ENCODE measurements at regions not wholly inside any gene's neighbourhood (a gene's known extent, or its start where the extent isn't known, plus 50 kb on each side); places are given as distances from the start of the nearest gene placed in this dataset.
"Not testable (repeated sequence)": the region's sequence is repeated elsewhere in the genome, so short reads cannot be mapped to it uniquely, and the experiment has no call there.

DNA sequence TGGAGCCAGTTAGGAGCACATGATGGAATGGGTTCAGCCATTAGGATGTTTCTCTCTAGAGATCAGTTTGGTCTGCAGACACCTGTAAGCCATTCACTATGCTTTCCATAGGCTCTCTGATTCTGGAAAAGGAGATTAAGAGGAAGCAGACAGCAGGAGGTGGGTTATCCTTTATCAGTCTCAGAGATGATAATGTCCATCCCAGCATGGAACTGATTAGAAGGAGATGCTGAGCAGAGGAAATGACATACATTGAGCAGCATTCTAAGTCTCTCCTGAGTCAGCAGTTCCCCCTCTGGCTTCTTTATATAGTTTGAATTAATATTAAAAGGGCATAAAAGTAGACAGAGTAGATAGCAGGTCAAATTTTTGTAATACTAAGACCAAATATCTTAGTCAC, 591.1 kb downstream of the GBE1 start:
- no peak for DNase-seq

DNA sequence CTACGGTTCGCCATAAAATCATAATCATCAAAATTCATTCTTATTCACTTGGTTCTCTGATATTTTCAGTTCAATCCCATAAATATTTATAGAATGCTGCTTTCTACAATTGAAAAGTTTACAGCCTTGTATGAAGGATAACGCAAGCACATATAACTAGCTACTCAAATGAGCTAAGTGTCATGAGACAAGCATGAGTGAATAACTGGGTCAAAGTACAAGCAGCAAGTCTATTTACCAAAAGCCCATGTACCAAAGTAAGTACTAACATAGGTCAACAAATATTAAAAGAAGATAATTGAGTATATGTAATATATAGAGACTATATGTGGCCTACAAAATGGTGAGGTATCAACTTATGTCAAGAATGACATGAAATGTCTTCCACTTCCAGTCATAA, 596.6 kb downstream of the GBE1 start:
- DNase-seq = no peak

DNA sequence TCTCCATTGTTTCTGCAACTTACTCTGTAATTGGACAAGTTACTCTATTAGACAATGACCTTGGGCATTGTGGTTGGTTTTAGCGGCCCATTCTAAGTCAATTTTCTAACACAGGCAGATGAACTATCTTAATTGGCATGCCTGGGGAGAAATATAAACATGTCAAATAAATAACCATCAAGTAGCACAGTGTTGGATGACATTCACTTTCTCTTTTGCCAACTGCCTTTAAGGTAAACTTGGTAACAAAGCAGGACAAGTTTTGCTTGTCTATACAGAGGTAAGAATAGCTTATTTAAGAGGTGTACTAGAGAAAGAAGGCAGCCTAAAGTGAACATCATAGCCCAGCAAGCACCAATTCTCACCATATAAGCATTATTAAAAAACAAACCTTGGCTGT, 599.6 kb downstream of the GBE1 start:
- no peak for DNase-seq

DNA sequence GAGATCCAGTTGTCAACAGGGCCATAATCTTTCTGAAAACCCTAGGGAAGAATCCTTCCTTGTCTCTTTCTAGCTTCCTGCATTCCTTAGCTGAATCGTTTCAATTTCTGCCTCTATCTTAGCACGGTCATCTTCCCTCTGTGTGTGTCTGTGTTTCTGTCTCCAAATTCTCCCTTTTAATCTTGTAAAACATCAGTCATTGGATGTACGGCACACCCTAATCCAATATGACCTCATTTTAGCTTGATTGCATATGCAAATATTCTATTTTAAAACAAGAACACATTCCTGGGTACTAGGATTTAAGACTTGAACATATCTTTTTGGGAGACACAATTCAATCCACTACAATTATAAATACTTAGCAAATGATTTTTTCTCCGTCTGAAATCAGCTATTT, 600.3 kb downstream of the GBE1 start:
- no peak for DNase-seq

DNA sequence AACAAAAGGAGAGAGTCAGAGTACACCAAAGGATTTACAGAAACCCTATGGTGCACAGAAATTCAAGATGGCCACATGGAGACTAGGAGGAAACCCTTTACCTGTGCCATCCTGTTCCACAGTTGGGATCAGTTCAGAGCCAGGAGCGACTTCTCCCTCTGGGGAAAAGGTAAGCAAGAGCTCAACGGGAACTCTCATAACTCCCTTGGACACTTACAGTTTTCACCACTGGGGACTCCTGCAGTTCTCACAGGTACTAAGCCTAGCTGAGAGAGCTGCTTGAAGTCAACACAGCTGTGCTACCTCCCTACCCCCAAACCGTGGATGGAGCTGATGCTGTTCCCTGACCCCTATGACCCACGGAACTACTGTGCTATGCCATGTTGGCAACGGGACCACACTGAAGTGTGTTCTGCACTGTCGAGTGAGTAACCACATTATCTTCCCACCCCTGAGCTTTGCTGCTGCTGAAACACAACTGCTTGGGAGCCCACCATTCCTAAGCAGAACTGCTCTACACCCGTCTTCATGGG, 606.8 kb downstream of the GBE1 start:
- DNase-seq = no peak

DNA sequence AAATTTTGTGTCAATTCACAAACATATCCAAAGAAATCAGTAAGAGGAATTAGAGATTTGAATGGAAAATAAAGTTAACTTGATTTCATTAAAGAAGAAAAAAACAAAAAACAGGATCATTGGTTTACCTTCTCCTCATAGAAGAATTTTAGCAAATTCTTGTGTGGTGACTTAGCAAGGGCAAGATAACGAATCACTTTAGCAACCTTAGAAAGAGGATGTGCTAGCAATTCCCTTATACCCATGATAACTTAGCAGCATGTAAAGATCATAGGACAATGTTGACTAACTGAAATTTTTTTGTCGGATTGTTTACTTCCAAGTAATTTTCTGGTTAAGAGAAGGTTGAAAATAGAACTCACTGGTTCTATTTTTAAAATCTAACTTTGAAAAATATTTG, 609.3 kb downstream of the GBE1 start:
- DNase-seq = no peak

DNA sequence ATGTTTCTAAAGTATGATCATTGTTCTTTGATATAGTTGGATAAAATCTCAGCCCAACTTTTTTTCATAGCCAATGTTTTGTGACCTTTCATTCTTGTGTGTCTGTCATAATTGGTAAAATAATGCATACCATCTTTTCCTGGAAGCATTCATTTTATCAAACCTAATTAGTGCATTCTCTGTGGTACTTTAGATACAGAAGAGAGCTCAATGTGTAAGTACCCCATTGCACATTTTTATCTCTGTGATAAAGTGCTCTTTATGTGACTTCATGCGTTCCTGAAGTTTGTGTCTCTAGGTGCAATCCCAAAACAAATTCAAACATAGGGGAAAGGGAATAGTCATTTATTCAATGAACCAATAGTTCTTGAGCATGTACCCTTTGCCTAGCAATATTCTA, 628.5 kb downstream of the GBE1 start:
- no peak for DNase-seq

DNA sequence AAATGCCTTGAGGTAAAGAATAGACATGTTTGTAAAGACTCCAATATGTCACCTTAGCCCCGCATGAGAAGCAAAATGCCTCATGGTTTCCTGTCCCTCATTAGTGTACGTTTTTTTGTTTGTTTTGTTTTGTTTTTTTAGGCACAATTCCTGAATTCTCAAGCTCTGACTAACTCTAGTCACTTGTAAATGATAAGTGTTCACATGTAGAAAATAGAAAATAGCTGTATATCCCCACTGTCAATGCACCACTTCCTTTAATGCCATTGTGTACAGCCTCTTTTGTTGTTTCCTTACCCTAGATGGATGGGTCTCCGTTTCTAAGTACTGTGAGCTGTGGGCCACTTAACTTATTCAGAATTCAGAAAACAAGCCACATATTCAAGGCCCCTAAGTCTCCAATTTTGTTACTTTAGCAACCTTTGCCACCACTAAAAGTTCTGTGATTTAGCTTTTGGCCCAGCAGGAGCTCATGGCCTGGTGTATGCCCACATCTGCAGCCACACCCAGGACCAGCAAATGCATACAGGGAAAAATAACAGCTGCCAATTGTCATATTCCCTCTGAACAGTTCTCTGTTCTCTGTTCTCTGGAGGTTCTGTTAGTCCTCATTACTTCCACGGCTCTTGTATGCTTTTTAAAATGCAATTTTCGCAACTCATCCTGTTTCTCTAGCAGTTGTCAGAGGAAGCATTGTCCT, 655.5 kb downstream of the GBE1 start:
- DNase-seq = no peak

DNA sequence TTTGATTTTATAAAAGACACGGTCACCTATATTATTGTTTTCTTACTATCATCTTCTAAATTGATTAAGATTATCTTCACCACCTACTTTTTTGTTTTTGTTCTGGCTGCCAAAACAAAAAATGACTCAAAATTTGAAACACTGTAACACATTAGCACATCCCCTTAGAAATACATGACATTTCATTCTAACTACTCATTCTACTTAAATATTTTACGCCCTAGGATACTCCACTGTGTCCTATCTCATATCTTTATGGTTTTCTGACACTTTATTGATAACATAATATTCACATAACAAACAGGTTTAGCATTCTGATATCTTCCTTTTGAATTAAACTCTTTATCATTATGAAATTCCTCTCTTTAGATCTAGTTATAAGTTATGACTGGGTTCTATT, 656.2 kb downstream of the GBE1 start:
- no peak for DNase-seq

DNA sequence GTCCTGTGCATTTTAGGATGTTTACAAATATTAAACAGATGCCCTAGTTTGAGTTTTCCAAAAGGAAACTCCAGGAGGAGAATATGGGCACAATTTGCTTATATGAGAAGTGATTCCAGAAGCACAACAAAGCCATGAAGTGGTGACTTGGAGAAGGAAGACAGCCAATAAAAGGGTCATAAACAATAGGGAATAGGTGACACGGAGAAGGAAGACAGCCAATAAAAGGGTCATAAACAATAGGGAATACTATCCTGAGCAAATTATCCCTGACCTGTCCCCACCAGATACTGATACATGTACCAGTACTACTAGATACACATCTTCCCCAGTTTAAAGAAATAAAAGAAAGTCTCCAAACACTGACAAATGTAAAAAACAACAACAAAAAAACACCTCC, 663.6 kb downstream of the GBE1 start:
- no peak for DNase-seq

DNA sequence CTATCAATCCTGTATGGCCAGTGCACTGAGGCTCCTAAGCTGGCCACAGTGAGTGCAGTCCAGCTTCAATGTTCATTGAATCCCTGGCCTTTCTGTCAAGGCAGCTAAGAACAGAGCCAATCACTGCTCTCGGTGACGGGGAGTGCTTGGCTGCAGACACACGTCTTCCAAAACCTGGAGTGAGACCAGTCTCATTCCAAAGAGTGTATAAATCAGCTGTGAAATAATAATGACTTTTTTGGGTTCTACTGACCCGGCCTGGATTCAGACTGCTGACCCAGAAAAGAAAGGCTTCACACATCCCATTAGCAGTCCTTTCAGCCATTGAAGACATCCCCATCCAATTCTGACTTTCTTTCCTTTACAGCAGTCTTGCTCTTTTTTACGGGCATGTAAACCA, 665.5 kb downstream of the GBE1 start:
- DNase-seq = no peak

DNA sequence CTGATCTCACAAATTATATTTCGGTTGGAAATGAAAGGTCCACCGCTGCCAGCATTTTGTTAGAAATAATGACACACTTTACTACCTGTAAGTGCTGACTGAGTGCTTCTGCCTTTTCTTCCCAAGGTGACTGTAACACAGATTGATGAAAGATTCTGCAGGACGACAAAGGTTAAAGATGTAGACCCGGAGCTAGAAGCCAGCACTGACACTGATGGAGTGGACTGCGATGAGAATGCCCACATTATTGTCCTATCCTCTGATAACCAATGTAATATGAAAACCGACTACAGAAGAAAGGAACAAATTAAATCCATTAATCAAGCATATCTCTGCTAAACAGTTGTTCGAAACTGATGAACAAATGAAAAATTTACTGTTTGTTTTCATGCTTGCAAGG, 666.5 kb downstream of the GBE1 start:
- no peak for DNase-seq

DNA sequence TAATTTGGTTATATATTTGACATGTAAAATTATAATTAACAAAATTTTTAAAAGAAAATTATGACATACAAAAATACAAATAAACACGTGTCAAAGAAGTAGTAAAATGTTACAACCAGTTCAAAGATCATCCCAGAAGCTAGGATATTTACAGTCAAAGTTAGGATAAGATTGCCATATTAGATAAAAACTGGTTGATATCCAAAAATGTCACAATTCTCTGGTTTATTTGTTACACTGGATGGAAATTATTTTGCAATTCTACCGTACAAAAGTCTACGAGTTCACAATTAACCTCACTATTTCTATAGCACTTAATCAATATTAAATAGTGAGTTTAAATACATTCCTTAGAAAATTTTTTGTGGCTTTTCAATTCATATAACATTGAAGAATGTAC, 673.8 kb downstream of the GBE1 start:
- no peak for DNase-seq

DNA sequence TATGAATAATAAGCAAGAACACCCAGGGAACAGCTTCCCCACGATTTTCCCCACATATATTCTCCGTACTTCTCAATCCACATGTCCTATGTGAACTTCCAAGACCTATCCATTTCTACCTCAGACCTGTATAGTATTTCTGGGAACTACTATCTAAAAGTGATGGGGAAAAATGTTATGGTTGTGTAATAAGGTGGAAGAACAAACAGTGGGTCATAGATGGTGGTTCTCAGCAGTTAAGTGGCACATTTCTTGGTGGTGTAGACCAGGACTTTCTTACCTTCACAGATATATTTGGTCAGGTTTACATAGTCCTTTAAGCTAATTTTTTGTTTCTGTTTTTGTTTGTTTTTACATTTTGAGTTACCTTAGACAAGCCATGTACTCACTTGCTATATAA, 675.1 kb downstream of the GBE1 start:
- DNase-seq = no peak

DNA sequence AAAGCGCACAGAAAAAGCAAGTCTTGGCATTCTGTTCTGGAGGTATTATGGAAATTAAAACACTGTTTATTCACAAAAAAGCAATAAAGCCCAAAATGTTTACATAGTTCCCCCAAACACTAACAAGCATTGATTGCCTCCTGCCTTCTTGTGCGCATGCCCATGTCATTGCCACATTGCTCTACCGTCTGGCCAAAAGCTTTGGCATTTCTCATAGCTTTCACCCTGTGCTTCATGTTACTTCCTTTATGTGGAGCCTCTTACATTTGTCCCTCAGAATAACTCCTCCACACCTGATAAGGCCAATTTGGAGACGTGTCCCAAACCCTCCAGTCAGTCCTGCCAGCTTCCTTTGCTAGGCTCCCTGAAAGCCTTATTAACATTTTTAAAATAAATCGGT, 680.8 kb downstream of the GBE1 start:
- no peak for DNase-seq

DNA sequence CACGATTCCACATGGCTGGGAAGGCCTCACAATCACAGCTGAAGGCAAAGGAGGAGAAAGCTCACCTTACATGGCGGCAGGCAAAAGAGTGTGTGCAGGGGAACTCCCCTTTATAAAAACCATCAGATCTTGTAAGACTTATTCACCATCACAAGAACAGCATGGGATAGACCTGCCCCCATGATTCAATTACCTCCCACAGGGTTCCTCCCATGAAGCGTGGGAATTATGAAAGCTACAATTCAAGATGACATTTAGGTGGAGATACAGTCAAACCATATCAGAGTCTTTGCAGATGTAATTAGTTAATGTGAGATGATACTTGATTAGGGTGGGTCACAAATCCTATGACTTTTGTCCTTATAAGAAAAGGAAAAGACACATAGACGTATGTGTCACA, 688.9 kb downstream of the GBE1 start:
- no peak for DNase-seq

DNA sequence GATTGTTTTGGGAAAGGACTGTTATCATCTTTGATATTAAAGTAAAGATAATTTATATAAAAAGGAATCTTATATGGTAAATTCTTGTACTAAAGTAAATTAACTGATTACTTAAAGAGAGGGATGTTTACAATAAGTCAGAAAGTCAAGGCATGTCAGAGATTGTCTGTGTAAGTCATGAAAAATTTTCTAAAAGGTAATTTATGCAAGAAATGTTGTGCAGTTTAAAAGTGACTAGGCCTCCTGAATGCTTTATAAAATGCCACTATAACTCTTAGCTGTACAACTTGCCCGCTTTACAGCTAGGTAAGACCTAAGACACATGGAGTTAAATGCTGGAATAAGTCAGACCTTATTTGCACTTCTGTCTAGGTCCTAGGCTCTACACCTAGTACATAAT, 692.9 kb downstream of the GBE1 start:
- no peak for DNase-seq

DNA sequence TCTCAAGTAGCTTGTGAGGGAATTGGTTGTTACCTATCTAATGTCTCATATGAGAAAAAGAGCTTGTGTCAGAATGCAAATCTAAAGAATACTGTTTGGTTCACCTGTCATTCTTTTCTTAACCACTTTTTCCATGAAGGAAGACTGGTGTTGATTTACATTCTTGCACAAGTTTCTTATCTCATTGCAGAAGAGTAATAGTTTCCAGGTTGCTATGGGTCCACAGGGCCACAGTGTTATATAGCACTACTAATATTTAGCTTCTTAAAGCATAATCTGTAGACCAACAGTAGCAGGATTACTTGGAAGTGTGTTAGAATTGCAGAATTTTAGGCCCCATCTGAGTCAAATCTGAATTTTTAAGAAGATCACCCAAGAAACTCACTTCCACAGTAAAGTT, 697.5 kb downstream of the GBE1 start:
- no peak for DNase-seq

DNA sequence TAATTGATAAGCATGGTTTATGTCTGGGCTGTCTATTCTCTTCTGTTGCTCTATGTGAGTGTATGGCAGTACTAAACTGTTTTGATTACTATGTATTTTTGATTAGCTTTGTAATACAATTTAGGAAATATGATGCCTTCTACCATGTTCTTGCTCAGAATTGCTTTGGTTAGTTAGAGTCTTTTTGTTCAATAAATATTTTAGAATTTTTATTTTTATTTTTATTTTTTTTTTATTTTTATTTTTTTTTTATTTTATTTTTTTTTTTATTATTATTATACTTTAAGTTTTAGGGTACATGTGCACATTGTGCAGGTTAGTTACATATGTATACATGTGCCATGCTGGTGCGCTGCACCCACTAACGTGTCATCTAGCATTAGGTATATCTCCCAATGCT, 710.3 kb downstream of the GBE1 start:
- DNase-seq = not testable (repeated sequence)

DNA sequence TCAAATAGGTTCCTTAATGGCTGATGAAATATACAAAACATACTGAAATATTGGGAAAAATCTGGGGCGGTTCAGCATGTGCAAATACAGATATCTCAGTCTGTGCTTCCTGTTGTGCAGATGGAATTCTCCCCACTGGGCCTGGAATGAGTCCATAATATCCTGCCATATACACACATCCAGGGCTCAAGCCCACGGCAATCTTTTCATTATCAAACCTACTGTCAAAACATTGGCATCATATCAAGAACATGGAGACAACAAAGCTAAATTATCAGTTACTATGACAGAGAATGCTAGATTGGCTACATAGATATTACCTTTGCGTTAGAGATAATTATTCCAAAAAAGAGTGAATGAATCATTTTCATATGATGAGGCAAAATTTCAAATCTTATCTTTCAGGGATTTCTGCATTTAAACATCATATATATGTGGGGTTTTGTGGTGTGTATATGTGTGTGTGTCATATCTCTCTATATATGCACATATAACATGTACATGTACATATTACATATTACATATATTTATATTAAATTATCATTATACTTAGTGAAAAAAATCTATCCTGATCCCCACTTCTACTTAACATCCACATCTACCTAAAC, 713.3 kb downstream of the GBE1 start:
- no peak for DNase-seq

DNA sequence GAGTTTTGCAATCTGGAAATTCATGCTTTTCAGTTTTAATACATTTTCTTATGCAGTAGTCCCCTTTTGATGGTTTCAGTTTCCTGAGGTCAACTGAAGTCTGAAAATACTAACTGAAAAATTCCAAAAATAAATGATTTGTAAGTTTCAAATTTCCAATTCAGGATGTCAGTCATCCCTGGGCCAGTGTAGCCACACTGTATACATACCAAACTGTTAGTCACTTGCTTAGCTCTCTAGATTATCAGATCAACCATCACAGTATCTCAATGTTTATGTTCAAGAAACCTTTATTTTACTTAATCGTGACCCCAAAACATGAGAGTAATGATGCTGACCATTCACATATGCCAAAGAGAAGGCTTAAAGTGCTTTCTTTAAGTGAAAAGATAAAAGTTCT, 715.5 kb downstream of the GBE1 start:
- DNase-seq = no peak

DNA sequence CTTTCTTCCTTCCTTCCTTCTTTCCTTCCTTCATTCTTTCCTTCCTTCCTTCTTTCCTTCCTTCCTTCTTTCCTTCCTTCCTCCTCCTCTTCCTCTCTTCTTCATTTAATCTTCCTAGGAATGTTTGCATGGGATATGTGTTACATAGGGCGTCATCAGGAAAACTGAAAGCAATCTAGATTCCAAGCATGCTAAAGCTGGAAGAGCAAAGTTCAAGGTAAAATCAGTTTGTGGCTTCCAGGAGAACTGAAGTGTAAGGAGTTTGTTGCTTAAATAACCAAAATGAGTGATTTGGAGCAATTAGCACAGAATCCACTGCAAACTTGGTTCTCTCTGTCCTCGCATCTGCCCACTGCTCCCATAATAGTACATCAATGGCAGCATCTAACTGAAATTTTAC, 716.2 kb downstream of the GBE1 start:
- no peak for DNase-seq

DNA sequence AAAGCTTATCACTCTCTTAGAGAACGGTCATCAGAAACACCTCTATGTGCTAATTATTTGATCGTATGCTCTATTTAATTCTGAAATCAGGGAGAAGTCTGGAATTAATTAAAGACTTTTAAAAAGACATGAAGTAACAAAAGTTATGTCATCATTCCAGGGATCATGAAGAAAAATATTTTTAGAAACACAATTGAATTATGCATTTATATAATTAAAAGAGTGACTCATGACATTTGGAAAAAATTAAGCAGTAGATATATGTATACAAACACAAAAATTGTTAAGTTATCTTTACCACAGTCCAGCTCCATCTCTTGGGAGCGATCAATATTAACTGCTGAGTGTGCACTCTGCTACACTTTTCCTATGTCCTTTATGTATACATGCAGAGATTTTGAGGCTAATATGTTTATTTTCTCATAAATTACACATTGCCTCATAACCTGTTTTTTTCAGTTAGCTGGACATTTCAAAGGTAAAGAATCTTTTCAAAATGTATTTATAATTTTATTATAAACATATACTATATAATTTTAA, 717.7 kb downstream of the GBE1 start:
- no peak for DNase-seq

DNA sequence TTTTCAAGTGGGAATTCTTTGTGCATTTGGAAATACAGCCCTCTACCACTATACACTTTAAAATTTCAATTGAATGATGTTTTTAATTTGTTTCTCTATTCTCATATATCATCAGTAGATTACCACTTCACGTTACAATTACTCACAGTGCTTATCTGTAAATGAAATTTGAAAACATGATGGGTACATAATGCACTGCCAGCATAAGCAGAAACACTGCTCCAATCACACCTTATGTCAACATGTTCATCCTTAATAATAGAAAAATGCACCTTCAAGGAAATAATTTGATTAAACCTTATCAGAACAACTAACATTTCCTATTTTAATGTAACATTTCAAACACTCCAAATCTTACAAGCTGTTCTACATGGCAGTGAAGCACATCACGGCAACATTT, 718.4 kb downstream of the GBE1 start:
- DNase-seq = no peak

DNA sequence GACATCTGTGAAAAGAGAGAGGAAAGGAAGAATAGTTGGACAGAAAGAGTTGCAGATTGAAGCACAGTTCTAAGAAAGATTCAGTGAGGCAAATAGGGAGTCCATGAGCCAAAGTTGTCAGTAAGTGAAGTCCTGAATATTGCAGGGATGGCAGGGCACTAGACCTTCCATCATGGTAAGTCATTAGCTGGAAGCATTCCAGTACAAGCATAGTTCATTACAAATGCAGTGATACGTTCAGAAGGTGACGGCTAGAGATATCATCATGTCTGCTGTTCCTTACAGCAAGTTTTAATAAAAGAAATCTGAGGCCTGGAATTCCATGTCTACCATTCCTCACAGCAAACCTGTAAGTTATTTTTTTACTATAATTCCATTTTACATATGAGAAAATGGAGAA, 720.1 kb downstream of the GBE1 start:
- DNase-seq = no peak

Data from activated effector memory CD4-positive, alpha-beta T cell treated with anti-CD3 and anti-CD28 coated beads, Interleukin-2, amount 50 U/mL, for 16 hours (primary cell).